ENCODE measurements at regions not wholly inside any gene's neighbourhood (a gene's known extent, or its start where the extent isn't known, plus 50 kb on each side); places are given as distances from the start of the nearest gene placed in this dataset.

GRCh38 chr11:45736424-45736823, 68.5 kb upstream of the SLC35C1 start:
- TF ChIP-seq CTCF (IDR thresholded peaks at IDR 0.05) (no peak), EZH2 (IDR thresholded peaks at IDR 0.05) (no peak), EZH2phosphoT487 (IDR thresholded peaks at IDR 0.05) (no peak)
